Skin epidermis (tissue), 12 donors: ENCODE measurements at regions not wholly inside any gene's neighbourhood (a gene's known extent, or its start where the extent isn't known, plus 50 kb on each side); places are given as distances from the start of the nearest gene placed in this dataset.

ENCODE experiments used
- H3K27ac ChIP-seq, 21 experiments: fragments of 200-600 bp; sonication (generic) in 11 of 21; one replicate each; pipeline ENCODE4 v1.5.0; 2020; ENCODE audit warnings: mild to moderate bottlenecking in 3 of 21, inconsistent platforms in 2 of 21, moderate library complexity in 2 of 21
- H3K4me3 ChIP-seq, 7 experiments: fragments of 200-600 bp; sonication (generic) in 2 of 7; one replicate each; pipeline ENCODE4 v1.5.0; 2020; ENCODE audit warnings: inconsistent platforms in 2 of 7, mild to moderate bottlenecking in 2 of 7, moderate library complexity in 1 of 7

- Histone ChIP-seq H3K4me3 (no peak overlapping the region), H3K27ac (no peak overlapping the region)
These were observed 399.4 kb upstream of the CELF4 start for GRCh38 chr18:37964885-37965571.

GRCh38 chr18:37963837-37964236, 398.2 kb upstream of the CELF4 start:
- H3K4me3 ChIP-seq: no peak overlapping the region
- H3K27ac ChIP-seq: no peak overlapping the region

GRCh38 chr18:37962316-37962966, 396.8 kb upstream of the CELF4 start:
- no peak overlapping the region for H3K27ac ChIP-seq
- H3K4me3 ChIP-seq: no peak overlapping the region

- H3K4me3 ChIP-seq: no peak overlapping the region
These were observed 392.9 kb upstream of the CELF4 start for GRCh38 chr18:37958499-37958898.

GRCh38 chr18:37956902-37957301, 391.3 kb upstream of the CELF4 start:
- Histone ChIP-seq H3K4me3 (no peak overlapping the region), H3K27ac (no peak overlapping the region)

More at GRCh38 chr18:37958499-37958898, 392.9 kb upstream of the CELF4 start:
- no peak overlapping the region for H3K27ac ChIP-seq

GRCh38 chr18:37956020-37956419, 390.4 kb upstream of the CELF4 start:
- H3K27ac ChIP-seq: no peak overlapping the region
- no peak overlapping the region for H3K4me3 ChIP-seq

- H3K4me3 ChIP-seq: no peak overlapping the region
- no peak overlapping the region for H3K27ac ChIP-seq
These were observed 389.6 kb upstream of the CELF4 start for GRCh38 chr18:37955201-37955600.

- no peak overlapping the region for H3K27ac ChIP-seq
- H3K4me3 ChIP-seq: no peak overlapping the region
These were observed 388.3 kb upstream of the CELF4 start for GRCh38 chr18:37953876-37954275.

GRCh38 chr18:37948471-37948870, 382.9 kb upstream of the CELF4 start:
- Histone ChIP-seq H3K27ac (no peak overlapping the region), H3K4me3 (no peak overlapping the region)

- Histone ChIP-seq H3K27ac (no peak overlapping the region), H3K4me3 (no peak overlapping the region)
These were observed 380.7 kb upstream of the CELF4 start for GRCh38 chr18:37946324-37946723.

GRCh38 chr18:37944700-37945270, 379.2 kb upstream of the CELF4 start:
- Histone ChIP-seq H3K4me3 (no peak overlapping the region), H3K27ac (no peak overlapping the region)

GRCh38 chr18:37937287-37937686, 371.7 kb upstream of the CELF4 start:
- no peak overlapping the region for H3K4me3 ChIP-seq
- no peak overlapping the region for H3K27ac ChIP-seq

GRCh38 chr18:37935086-37935485, 369.5 kb upstream of the CELF4 start:
- Histone ChIP-seq H3K27ac (no peak overlapping the region), H3K4me3 (no peak overlapping the region)

GRCh38 chr18:37930640-37931039, 365.0 kb upstream of the CELF4 start:
- no peak overlapping the region for H3K4me3 ChIP-seq

GRCh38 chr18:37922162-37922561, 356.6 kb upstream of the CELF4 start:
- Histone ChIP-seq H3K27ac (no peak overlapping the region), H3K4me3 (no peak overlapping the region)

More at GRCh38 chr18:37930640-37931039, 365.0 kb upstream of the CELF4 start:
- no peak overlapping the region for H3K27ac ChIP-seq

GRCh38 chr18:37920865-37921264, 355.3 kb upstream of the CELF4 start:
- Histone ChIP-seq H3K27ac (no peak overlapping the region), H3K4me3 (no peak overlapping the region)

GRCh38 chr18:37913051-37913450, 347.5 kb upstream of the CELF4 start:
- no peak overlapping the region for H3K4me3 ChIP-seq

GRCh38 chr18:37902344-37902743, 336.7 kb upstream of the CELF4 start:
- no peak overlapping the region for H3K4me3 ChIP-seq
- H3K27ac ChIP-seq: no peak overlapping the region

More at GRCh38 chr18:37913051-37913450, 347.5 kb upstream of the CELF4 start:
- H3K27ac ChIP-seq: no peak overlapping the region

GRCh38 chr18:37900326-37900725, 334.7 kb upstream of the CELF4 start:
- no peak overlapping the region for H3K27ac ChIP-seq
- no peak overlapping the region for H3K4me3 ChIP-seq

GRCh38 chr18:37889963-37890362, 324.4 kb upstream of the CELF4 start:
- no peak overlapping the region for H3K4me3 ChIP-seq
- H3K27ac ChIP-seq: no peak overlapping the region

GRCh38 chr18:37874721-37875120, 309.1 kb upstream of the CELF4 start:
- no peak overlapping the region for H3K4me3 ChIP-seq
- H3K27ac ChIP-seq: no peak overlapping the region
